Activated naive CD4-positive, alpha-beta T cell treated with anti-CD3 and anti-CD28 coated beads, Interleukin-2, amount 10 ng/mL, durations not matched to agents 7 days and 5 days (primary cell): ENCODE measurements at regions not wholly inside any gene's neighbourhood (a gene's known extent, or its start where the extent isn't known, plus 50 kb on each side); places are given as distances from the start of the nearest gene placed in this dataset.

Experiments
- CTCF ChIA-PET: fragments of 350-600 bp; sonication (Branson Sonifier 250); formaldehyde crosslinking; loops from one replicate; lab custom pipeline; 2021; ENCODE audit warnings: antibody characterized with exemption; lab: Charles Lee
- DNase-seq: peaks from one replicate; pipeline ENCODE4 v3.0.0-alpha.2; 2020
- H3K27ac Mint-ChIP-seq: one replicate; pipeline ENCODE4 v1.8.0; 2021; ENCODE audit warnings: mild to moderate bottlenecking, moderate library complexity, mixed read lengths
- H3K27me3 Mint-ChIP-seq: one replicate; pipeline ENCODE4 v1.8.0; 2021; ENCODE audit warnings: mild to moderate bottlenecking, mixed read lengths
- H3K36me3 Mint-ChIP-seq: one replicate; pipeline ENCODE4 v1.8.0; 2021; ENCODE audit warnings: mixed read lengths
- H3K4me1 Mint-ChIP-seq: one replicate; pipeline ENCODE4 v1.8.0; 2021; ENCODE audit warnings: mixed read lengths
- H3K4me3 Mint-ChIP-seq: one replicate; pipeline ENCODE4 v1.8.0; 2021; ENCODE audit warnings: mild to moderate bottlenecking, moderate library complexity, mixed read lengths
- H3K9me3 Mint-ChIP-seq: one replicate; pipeline ENCODE4 v1.8.0; 2021; ENCODE audit warnings: mixed read lengths

- CTCF ChIA-PET, result no interaction called here
- Mint-ChIP-seq H3K4me3 (no peak overlapping the region), H3K9me3 (no peaks in the 10 kb centered on the region), H3K27me3 (peaks cover 44% of the 10 kb centered on the region), H3K27ac (no peak overlapping the region), H3K36me3 (no peaks in the 10 kb centered on the region), H3K4me1 (peaks cover 2% of the 10 kb centered on the region)
- no peak for DNase-seq
These were observed 112.4 kb upstream of the GOLGA8J start for GRCh38 chr15:29970402-29970695.

GRCh38 chr15:29969562-29970401 is 113.0 kb upstream of the GOLGA8J start:
- H3K4me1 Mint-ChIP-seq, result peaks cover 2% of the 10 kb centered on the region
- no peak for DNase-seq
- no peak overlapping the region for H3K4me3 Mint-ChIP-seq
- no peaks in the 10 kb centered on the region for H3K36me3 Mint-ChIP-seq
- CTCF ChIA-PET, result no interaction called here
- no peak overlapping the region for H3K27ac Mint-ChIP-seq
- H3K27me3 Mint-ChIP-seq, result peaks cover 40% of the 10 kb centered on the region
- no peaks in the 10 kb centered on the region for H3K9me3 Mint-ChIP-seq

GRCh38 chr15:29968895-29969561 is 113.7 kb upstream of the GOLGA8J start:
- Mint-ChIP-seq H3K27ac (no peak overlapping the region), H3K36me3 (no peaks in the 10 kb centered on the region), H3K9me3 (no peaks in the 10 kb centered on the region), H3K4me1 (peaks cover 2% of the 10 kb centered on the region), H3K4me3 (no peak overlapping the region), H3K27me3 (peaks cover 40% of the 10 kb centered on the region)
- DNase-seq, result no peak
- CTCF ChIA-PET, result no interaction called here

- Mint-ChIP-seq H3K27me3 (peaks cover 40% of the 10 kb centered on the region), H3K4me3 (no peak overlapping the region), H3K9me3 (no peaks in the 10 kb centered on the region), H3K36me3 (no peaks in the 10 kb centered on the region), H3K4me1 (peaks cover 2% of the 10 kb centered on the region), H3K27ac (no peak overlapping the region)
- CTCF ChIA-PET, result no interaction called here
- DNase-seq, result no peak
These were observed 114.5 kb upstream of the GOLGA8J start for GRCh38 chr15:29968099-29968894.

- Mint-ChIP-seq H3K4me3 (no peak overlapping the region), H3K4me1 (no peaks in the 10 kb centered on the region), H3K27ac (no peak overlapping the region), H3K9me3 (no peaks in the 10 kb centered on the region), H3K27me3 (peaks cover 8% of the 10 kb centered on the region), H3K36me3 (no peaks in the 10 kb centered on the region)
- DNase-seq, result no peak
- CTCF ChIA-PET, result interaction anchor here (1.3 kb wide), 1 partner anchor 23 kb away, joined by 3 read pairs; no protein-coding TSS in a partner anchor
These were observed 120.3 kb upstream of the GOLGA8J start for GRCh38 chr15:29962407-29962806.

- no peak overlapping the region for H3K27ac Mint-ChIP-seq
- H3K4me1 Mint-ChIP-seq, result no peaks in the 10 kb centered on the region
- no peaks in the 10 kb centered on the region for H3K36me3 Mint-ChIP-seq
- H3K27me3 Mint-ChIP-seq, result no peaks in the 10 kb centered on the region
- no peak for DNase-seq
- H3K9me3 Mint-ChIP-seq, result no peaks in the 10 kb centered on the region
- no peak overlapping the region for H3K4me3 Mint-ChIP-seq
- CTCF ChIA-PET, result no interaction called here
These were observed 123.2 kb upstream of the GOLGA8J start for GRCh38 chr15:29959384-29960137.

- Mint-ChIP-seq H3K27me3 (no peaks in the 10 kb centered on the region), H3K36me3 (no peaks in the 10 kb centered on the region), H3K9me3 (no peaks in the 10 kb centered on the region), H3K4me3 (no peak overlapping the region), H3K27ac (no peak overlapping the region), H3K4me1 (no peaks in the 10 kb centered on the region)
- CTCF ChIA-PET, result no interaction called here
- DNase-seq, result no peak
These were observed 130.0 kb upstream of the TJP1 start for GRCh38 chr15:29952225-29952624.

GRCh38 chr15:29945943-29946596 is 123.8 kb upstream of the TJP1 start:
- CTCF ChIA-PET, result no interaction called here
- H3K27ac Mint-ChIP-seq, result no peak overlapping the region
- H3K4me3 Mint-ChIP-seq, result no peak overlapping the region

GRCh38 chr15:29944925-29945324 is 122.7 kb upstream of the TJP1 start:
- H3K4me1 Mint-ChIP-seq, result no peaks in the 10 kb centered on the region
- CTCF ChIA-PET, result no interaction called here
- H3K4me3 Mint-ChIP-seq, result no peak overlapping the region
- no peak overlapping the region for H3K27ac Mint-ChIP-seq
- no peaks in the 10 kb centered on the region for H3K36me3 Mint-ChIP-seq
- H3K27me3 Mint-ChIP-seq, result peaks cover 3% of the 10 kb centered on the region
- no peak for DNase-seq
- H3K9me3 Mint-ChIP-seq, result no peaks in the 10 kb centered on the region

More at GRCh38 chr15:29945943-29946596, 123.8 kb upstream of the TJP1 start:
- Mint-ChIP-seq H3K4me1 (no peaks in the 10 kb centered on the region), H3K9me3 (no peaks in the 10 kb centered on the region), H3K27me3 (peaks cover 3% of the 10 kb centered on the region), H3K36me3 (no peaks in the 10 kb centered on the region)
- no peak for DNase-seq

- Mint-ChIP-seq H3K36me3 (no peaks in the 10 kb centered on the region), H3K4me3 (no peak overlapping the region), H3K27ac (no peak overlapping the region), H3K9me3 (no peaks in the 10 kb centered on the region), H3K27me3 (peaks cover 7% of the 10 kb centered on the region), H3K4me1 (no peaks in the 10 kb centered on the region)
- DNase-seq, result no peak
- CTCF ChIA-PET, result no interaction called here
These were observed 120.3 kb upstream of the TJP1 start for GRCh38 chr15:29942548-29942947.

GRCh38 chr15:29942143-29942542 is 119.9 kb upstream of the TJP1 start:
- Mint-ChIP-seq H3K4me1 (no peaks in the 10 kb centered on the region), H3K27me3 (peaks cover 7% of the 10 kb centered on the region), H3K27ac (no peak overlapping the region), H3K9me3 (no peaks in the 10 kb centered on the region), H3K36me3 (no peaks in the 10 kb centered on the region), H3K4me3 (no peak overlapping the region)
- DNase-seq, result no peak
- CTCF ChIA-PET, result no interaction called here

- Mint-ChIP-seq H3K27ac (no peak overlapping the region), H3K27me3 (peaks cover 17% of the 10 kb centered on the region), H3K9me3 (no peaks in the 10 kb centered on the region), H3K4me3 (no peak overlapping the region), H3K36me3 (no peaks in the 10 kb centered on the region), H3K4me1 (no peaks in the 10 kb centered on the region)
- CTCF ChIA-PET, result no interaction called here
- DNase-seq, result no peak
These were observed 117.1 kb upstream of the TJP1 start for GRCh38 chr15:29939404-29939803.

- Mint-ChIP-seq H3K27me3 (peaks cover 19% of the 10 kb centered on the region), H3K9me3 (no peaks in the 10 kb centered on the region), H3K4me1 (no peaks in the 10 kb centered on the region), H3K4me3 (no peak overlapping the region), H3K27ac (no peak overlapping the region), H3K36me3 (no peaks in the 10 kb centered on the region)
- CTCF ChIA-PET, result no interaction called here
- no peak for DNase-seq
These were observed 116.4 kb upstream of the TJP1 start for GRCh38 chr15:29938361-29939335.
